OCI-LY1 (cell line): ENCODE measurements at regions not wholly inside any gene's neighbourhood (a gene's known extent, or its start where the extent isn't known, plus 50 kb on each side); places are given as distances from the start of the nearest gene placed in this dataset.

Source experiments
- EZH2 ChIP-seq: fragments of 200-600 bp; sonication (generic), shearing (Covaris generic); IDR thresholded peaks from 2 replicates; pipeline ENCODE4 v1.8.0; 2017; ENCODE audit warnings: borderline replicate concordance, mixed run types, mild to moderate bottlenecking, antibody characterized with exemption, low read length, moderate library complexity, mixed read lengths
- TF ChIP-seq, protein P1 (sequence below): fragments of 200-600 bp; sonication (generic), shearing (Covaris generic); IDR thresholded peaks from 2 replicates; pipeline ENCODE4 v1.5.1; 2017; ENCODE audit warnings: mild to moderate bottlenecking, antibody characterized with exemption, low read length, moderate library complexity, mixed read lengths

DNA sequence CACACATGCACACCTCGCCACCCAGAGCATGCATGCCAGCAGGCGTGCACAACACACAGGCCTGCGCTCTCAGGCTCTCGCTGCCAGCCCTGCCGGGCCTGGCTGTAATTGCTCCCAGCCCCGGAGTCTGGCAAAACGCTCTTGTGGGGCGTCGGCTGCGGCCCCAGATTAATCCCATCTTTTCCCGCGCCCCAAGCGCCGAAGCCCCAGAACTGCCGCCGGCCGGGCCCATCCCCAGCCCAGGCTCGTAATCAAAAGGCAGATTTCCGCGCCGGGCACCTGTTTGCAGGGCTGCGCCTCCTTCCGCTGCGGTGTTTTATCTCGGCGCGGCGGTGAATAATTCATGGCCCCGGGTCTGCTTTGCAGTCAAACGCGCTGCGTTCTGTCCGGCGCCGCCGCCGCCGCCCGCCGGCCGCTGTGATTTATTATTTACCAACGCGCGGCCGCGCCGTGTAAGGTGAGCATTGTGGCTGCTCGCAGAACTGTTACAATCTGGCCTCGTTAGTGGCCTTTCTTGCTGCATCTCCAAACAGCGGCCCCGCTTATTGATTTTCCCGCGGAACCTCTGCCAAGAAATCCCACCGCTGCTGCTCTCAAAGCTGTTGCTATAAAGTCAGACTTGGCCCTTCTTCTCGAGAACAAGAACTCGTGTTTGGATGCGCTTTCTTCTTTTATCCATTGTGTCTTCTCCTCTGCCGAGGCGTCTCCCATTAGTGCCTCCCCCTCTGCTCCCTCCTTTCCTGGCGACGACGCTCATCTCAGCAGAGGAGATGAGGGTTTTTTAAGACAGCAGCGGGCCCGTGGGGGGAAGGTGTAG, 126.1 kb downstream of the IRX5 start:
- TF ChIP-seq, protein P1, sequence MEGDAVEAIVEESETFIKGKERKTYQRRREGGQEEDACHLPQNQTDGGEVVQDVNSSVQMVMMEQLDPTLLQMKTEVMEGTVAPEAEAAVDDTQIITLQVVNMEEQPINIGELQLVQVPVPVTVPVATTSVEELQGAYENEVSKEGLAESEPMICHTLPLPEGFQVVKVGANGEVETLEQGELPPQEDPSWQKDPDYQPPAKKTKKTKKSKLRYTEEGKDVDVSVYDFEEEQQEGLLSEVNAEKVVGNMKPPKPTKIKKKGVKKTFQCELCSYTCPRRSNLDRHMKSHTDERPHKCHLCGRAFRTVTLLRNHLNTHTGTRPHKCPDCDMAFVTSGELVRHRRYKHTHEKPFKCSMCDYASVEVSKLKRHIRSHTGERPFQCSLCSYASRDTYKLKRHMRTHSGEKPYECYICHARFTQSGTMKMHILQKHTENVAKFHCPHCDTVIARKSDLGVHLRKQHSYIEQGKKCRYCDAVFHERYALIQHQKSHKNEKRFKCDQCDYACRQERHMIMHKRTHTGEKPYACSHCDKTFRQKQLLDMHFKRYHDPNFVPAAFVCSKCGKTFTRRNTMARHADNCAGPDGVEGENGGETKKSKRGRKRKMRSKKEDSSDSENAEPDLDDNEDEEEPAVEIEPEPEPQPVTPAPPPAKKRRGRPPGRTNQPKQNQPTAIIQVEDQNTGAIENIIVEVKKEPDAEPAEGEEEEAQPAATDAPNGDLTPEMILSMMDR: no peak
- no peak for TF ChIP-seq EZH2
